T-cell (primary cell): ENCODE measurements at regions not wholly inside any gene's neighbourhood (a gene's known extent, or its start where the extent isn't known, plus 50 kb on each side); places are given as distances from the start of the nearest gene placed in this dataset.
"Not testable (repeated sequence)": the region's sequence is repeated elsewhere in the genome, so short reads cannot be mapped to it uniquely, and the experiment has no call there.

Experiments
- ATAC-seq, 4 experiments: fragments of 200-7000 bp in 3 of 4; fragments of 150-1000 bp in 1 of 4; cut with Tn5 transposase; replicated peaks in 1 of 4; 1 replicate in 3 of 4; 2 replicates in 1 of 4; pipeline ENCODE4 v1.10.0; 2021; ENCODE audit warnings: moderate library complexity in 3 of 4, mild to moderate bottlenecking in 2 of 4, moderate number of reproducible peaks in 1 of 4
- CTCF ChIA-PET, 2 donors: fragments of 300-600 bp; sonication (Branson Sonifier 250); formaldehyde crosslinking; loops; one replicate each; lab custom pipeline; 2022; ENCODE audit warnings: antibody characterized with exemption in 2 of 2; lab: Charles Lee
- POLR2A ChIA-PET, 2 donors: fragments of 300-600 bp; sonication (Branson Sonifier 250); formaldehyde crosslinking; loops; one replicate each; lab custom pipeline; 2022; ENCODE audit warnings: antibody characterized with exemption in 2 of 2; lab: Charles Lee
- DNase-seq, 35 experiments: peaks; one replicate each; pipeline versions ENCODE4 v3.0.0 to v3.0.0-alpha.2; 2013 to 2023
- H3K27ac ChIP-seq: one replicate; pipeline ENCODE4 v1.5.1; 2013; ENCODE audit warnings: low read length
- H3K27me3 ChIP-seq, 2 experiments: replicated peaks in 1 of 2; 1 replicate in 1 of 2; 2 replicates in 1 of 2; pipeline versions ENCODE4 v1.6.1 to v1.7.0; 2013; ENCODE audit warnings: low read length in 1 of 2, mixed read lengths in 1 of 2; ENCODE audit not compliant: control insufficient read depth in 2 of 2, insufficient read depth in 2 of 2; ENCODE audit errors: extremely low read depth in 1 of 2
- H3K36me3 ChIP-seq, 2 donors: 1 replicate in 1 of 2; 2 replicates in 1 of 2; pipeline versions ENCODE4 v1.6.1 to v1.7.0; 2013; ENCODE audit warnings: low read length in 1 of 2; ENCODE audit not compliant: control insufficient read depth in 2 of 2, insufficient read depth in 1 of 2; ENCODE audit errors: extremely low read depth in 1 of 2
- H3K4me1 ChIP-seq, 2 experiments: 1 replicate in 1 of 2; 2 replicates in 1 of 2; pipeline versions ENCODE4 v1.6.1 to v1.7.0; 2013; ENCODE audit warnings: low read length in 2 of 2, mixed read lengths in 1 of 2; ENCODE audit not compliant: insufficient read depth in 2 of 2, control insufficient read depth in 1 of 2; ENCODE audit errors: extremely low read depth in 1 of 2
- H3K4me3 ChIP-seq, 2 donors: 1 replicate in 1 of 2; 2 replicates in 1 of 2; pipeline versions ENCODE4 v1.5.1 to v1.7.0; 2013; ENCODE audit warnings: mild to moderate bottlenecking in 2 of 2, low read length in 1 of 2, moderate library complexity in 1 of 2; ENCODE audit not compliant: control insufficient read depth in 1 of 2; ENCODE audit errors: extremely low read depth in 1 of 2
- H3K9me3 ChIP-seq: 2 replicates; pipeline ENCODE4 v1.7.0; 2013
- H3K27ac Mint-ChIP-seq, 2 donors: one replicate each; pipeline ENCODE4 v1.8.0; 2020 to 2021; ENCODE audit warnings: mild to moderate bottlenecking in 2 of 2, mixed read lengths in 2 of 2
- H3K27me3 Mint-ChIP-seq, 2 donors: one replicate each; pipeline ENCODE4 v1.8.0; 2021 to 2022; ENCODE audit warnings: mixed read lengths in 2 of 2
- H3K36me3 Mint-ChIP-seq: one replicate; pipeline ENCODE4 v1.8.0; 2021; ENCODE audit warnings: mixed read lengths
- H3K4me1 Mint-ChIP-seq, 3 donors: one replicate each; pipeline ENCODE4 v1.8.0; 2020 to 2022; ENCODE audit warnings: mixed read lengths in 3 of 3, mild to moderate bottlenecking in 1 of 3
- H3K4me3 Mint-ChIP-seq, 3 donors: one replicate each; pipeline ENCODE4 v1.8.0; 2020 to 2022; ENCODE audit warnings: mild to moderate bottlenecking in 3 of 3, mixed read lengths in 3 of 3, moderate library complexity in 3 of 3
- H3K9me3 Mint-ChIP-seq, 3 donors: one replicate each; pipeline ENCODE4 v1.8.0; 2020 to 2022; ENCODE audit warnings: mixed read lengths in 3 of 3
- WGBS: methylation state at CpG from one replicate; pipeline ENCODE4 v1.1.5; 2013; ENCODE audit warnings: missing lambda C conversion rate; ENCODE audit not compliant: insufficient coverage; 5-methylcytosine and 5-hydroxymethylcytosine counted together

DNA sequence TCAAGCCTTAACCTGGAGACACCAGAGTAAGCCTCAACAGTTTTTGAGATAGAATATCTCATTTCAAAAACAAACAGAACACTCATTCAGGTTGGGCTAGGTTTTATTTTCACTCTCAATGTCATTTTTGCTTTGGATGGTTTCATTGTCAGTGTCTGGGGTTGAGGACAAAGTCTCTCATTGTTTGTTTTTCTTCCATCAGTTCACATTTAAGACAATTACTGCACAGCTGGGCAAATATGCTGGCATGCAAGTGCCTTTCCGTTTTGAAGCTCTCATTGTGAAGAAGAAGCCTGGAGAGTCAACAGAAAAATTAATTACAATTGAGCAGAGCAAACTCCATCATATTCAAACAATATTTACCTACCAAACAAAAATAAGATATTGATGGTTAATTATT, 1050.0 kb downstream of the TBL1XR1 start:
- no peak overlapping the region for H3K27ac Mint-ChIP-seq
- Histone ChIP-seq H3K9me3 (no peaks in the 10 kb centered on the region), H3K4me1 (no peaks in the 10 kb centered on the region), H3K4me3 (no peak overlapping the region), H3K36me3 (no peaks in the 10 kb centered on the region), H3K27me3 (no peaks in the 10 kb centered on the region), H3K27ac (no peak overlapping the region)
- no peak overlapping the region for H3K4me3 Mint-ChIP-seq
- POLR2A ChIA-PET: no interaction called here
- DNase-seq (no peak), ATAC-seq (no peak)
- H3K27me3 Mint-ChIP-seq: no peaks in the 10 kb centered on the region
- peaks cover 7 to 14% (median 10%) of the 10 kb centered on the region in 3 donors for H3K9me3 Mint-ChIP-seq
- WGBS: no CpG with 5 or more reads among the region's 1 CpG
- CTCF ChIA-PET: no interaction called here
- no peaks in the 10 kb centered on the region for H3K36me3 Mint-ChIP-seq
- H3K4me1 Mint-ChIP-seq: no peaks in the 10 kb centered on the region

DNA sequence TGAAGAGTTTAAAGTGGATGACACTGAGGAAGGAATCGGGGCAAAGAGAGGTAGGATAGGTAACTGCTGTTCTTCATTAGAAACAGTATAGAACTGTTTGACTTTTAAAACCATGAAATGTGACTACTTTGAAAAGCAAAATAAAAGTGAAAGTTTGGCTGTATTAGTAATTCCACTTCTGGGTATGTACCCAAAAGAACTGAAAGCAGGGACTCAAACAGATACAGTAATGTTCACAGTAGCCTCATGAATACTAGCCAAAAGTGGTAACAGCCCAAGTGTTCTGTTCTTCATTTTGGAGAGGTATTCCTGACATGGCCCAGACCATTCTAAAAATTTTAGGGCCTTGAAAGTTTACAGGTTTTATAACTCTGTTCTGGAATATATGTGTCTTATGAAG, 1055.4 kb downstream of the TBL1XR1 start:
- no peak for ATAC-seq
- no peaks in the 10 kb centered on the region for H3K27me3 Mint-ChIP-seq
- CTCF ChIA-PET: no interaction called here

DNA sequence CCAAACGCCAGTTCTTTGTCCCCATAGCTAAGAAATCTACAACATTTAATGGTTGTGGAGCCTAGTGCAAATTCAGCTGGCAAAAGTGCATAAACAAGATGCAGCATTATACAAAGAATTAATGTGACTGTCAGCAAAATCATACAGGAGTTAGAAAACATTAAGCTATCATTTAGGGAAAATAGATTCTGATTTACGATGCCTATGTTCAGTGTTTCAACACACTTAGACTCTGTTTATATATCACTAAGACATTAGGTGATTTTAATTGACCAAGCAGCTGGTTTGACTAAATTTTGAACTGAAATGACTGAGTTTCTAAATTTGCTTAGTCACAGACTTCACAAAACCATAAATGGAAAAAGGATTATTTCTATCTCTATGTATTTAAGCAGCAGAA, 1076.8 kb downstream of the TBL1XR1 start:
- ATAC-seq (no peak), DNase-seq (no peak)
- Mint-ChIP-seq H3K4me3 (no peak overlapping the region), H3K9me3 (peaks cover 6 to 21% (median 14%) of the 10 kb centered on the region in 3 donors), H3K36me3 (no peaks in the 10 kb centered on the region), H3K27me3 (no peaks in the 10 kb centered on the region), H3K4me1 (no peaks in the 10 kb centered on the region), H3K27ac (no peak overlapping the region)
- no peaks in the 10 kb centered on the region for H3K4me1 ChIP-seq
- ChIA-PET POLR2A (no interaction called here), CTCF (no interaction called here)
- H3K4me3 ChIP-seq: no peak overlapping the region
- WGBS: no CpG with 5 or more reads among the region's 2 CpGs
- no peaks in the 10 kb centered on the region for H3K36me3 ChIP-seq
- no peak overlapping the region for H3K27ac ChIP-seq
- no peaks in the 10 kb centered on the region for H3K27me3 ChIP-seq
- no peaks in the 10 kb centered on the region for H3K9me3 ChIP-seq

More for the DNA sequence above, 1055.4 kb downstream of the TBL1XR1 start:
- Mint-ChIP-seq H3K9me3 (peaks cover 10 to 19% (median 13%) of the 10 kb centered on the region in 3 donors), H3K4me1 (no peaks in the 10 kb centered on the region), H3K4me3 (no peak overlapping the region), H3K27ac (no peak overlapping the region), H3K36me3 (no peaks in the 10 kb centered on the region)
- H3K27me3 ChIP-seq: no peaks in the 10 kb centered on the region
- peaks cover 2% of the 10 kb centered on the region for H3K9me3 ChIP-seq
- no peak overlapping the region for H3K4me3 ChIP-seq
- no peaks in the 10 kb centered on the region for H3K36me3 ChIP-seq
- DNase-seq: no peak
- POLR2A ChIA-PET: interaction anchor here in 1 of 2 donors (0.6 kb wide), 1 partner anchor 47 kb away, joined by 3 read pairs; no protein-coding TSS in a partner anchor
- WGBS: 80% methylated on average over 1 of the region's 1 CpG
- no peak overlapping the region for H3K27ac ChIP-seq
- no peaks in the 10 kb centered on the region for H3K4me1 ChIP-seq

DNA sequence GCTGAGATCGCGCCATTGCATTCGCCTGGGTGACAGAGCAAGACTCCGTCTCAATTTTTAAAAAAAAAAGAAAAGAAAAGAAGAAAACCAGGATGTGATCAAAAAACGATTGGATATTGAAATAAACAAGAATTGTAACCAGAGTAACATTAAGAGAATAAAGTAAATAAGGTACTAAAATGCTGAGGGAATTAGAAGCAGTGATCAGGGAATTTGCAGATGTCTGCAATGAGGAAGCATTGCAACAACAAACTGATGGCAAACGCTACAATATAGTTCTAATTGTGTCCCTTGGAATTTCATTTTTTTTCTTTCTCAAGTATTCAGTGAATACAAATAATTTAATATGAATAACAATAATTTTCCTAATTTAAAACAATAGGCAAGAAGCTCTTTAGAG, 1077.5 kb downstream of the TBL1XR1 start:
- CTCF ChIA-PET: no interaction called here
- Mint-ChIP-seq H3K27me3 (no peaks in the 10 kb centered on the region), H3K4me1 (no peaks in the 10 kb centered on the region), H3K27ac (no peak overlapping the region), H3K4me3 (no peak overlapping the region), H3K36me3 (no peaks in the 10 kb centered on the region), H3K9me3 (peaks cover 6 to 21% (median 15%) of the 10 kb centered on the region in 3 donors)
- H3K36me3 ChIP-seq: no peaks in the 10 kb centered on the region
- WGBS: no CpG with 5 or more reads among the region's 6 CpGs
- no peak overlapping the region for H3K4me3 ChIP-seq
- no peak overlapping the region for H3K27ac ChIP-seq
- no peak for ATAC-seq
- H3K4me1 ChIP-seq: no peaks in the 10 kb centered on the region
- H3K9me3 ChIP-seq: peaks cover 2% of the 10 kb centered on the region
- DNase-seq: no peak
- POLR2A ChIA-PET: no interaction called here
- no peaks in the 10 kb centered on the region for H3K27me3 ChIP-seq

DNA sequence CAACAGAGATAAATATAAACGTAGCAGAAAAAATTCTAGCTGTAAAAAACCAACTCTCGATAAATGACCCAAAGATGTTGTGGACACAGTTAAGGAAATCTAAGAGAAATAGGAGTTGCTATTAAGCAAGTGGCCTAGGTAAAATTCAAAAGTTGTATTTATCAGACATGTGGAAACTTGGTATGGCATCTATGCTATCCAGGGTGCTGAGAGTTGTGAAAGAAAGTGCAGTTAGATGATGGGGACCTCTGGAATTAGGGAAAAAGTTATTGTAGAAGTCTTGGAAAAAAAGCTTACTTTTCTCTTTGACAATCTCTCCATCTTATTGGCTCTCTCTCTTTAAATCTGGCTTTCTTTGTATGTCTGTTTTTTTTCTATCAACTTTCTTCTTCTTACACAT, 1090.9 kb downstream of the TBL1XR1 start:
- ChIA-PET CTCF (no interaction called here), POLR2A (no interaction called here)
- Histone ChIP-seq H3K4me1 (no peaks in the 10 kb centered on the region), H3K4me3 (no peak overlapping the region), H3K27me3 (no peaks in the 10 kb centered on the region), H3K36me3 (no peaks in the 10 kb centered on the region), H3K27ac (no peak overlapping the region), H3K9me3 (no peaks in the 10 kb centered on the region)
- WGBS: no CpG with 5 or more reads among the region's 2 CpGs
- Mint-ChIP-seq H3K27me3 (no peaks in the 10 kb centered on the region), H3K36me3 (no peaks in the 10 kb centered on the region), H3K27ac (no peak overlapping the region), H3K4me1 (no peaks in the 10 kb centered on the region), H3K4me3 (no peak overlapping the region), H3K9me3 (peaks cover 5 to 13% (median 6%) of the 10 kb centered on the region in 3 donors)
- ATAC-seq (no peak), DNase-seq (no peak)

DNA sequence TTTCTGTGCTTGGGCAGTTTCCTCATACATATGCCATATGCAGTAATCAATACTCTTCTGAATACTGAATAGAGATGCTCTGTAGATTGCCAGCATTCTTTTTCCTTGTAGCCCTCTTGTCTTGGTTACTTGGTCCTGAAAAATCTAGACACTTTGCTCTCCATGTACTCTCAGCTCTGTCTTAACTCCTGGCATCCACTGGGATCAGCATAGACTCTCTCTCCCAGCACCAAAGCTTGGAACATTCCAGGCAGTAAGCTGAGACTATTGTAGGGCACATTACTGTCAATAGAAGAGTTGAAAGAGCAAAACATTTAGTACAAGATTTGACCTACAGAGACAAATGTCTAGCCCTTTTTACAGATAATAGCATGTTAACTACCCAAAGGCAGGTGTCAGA, 1100.3 kb downstream of the TBL1XR1 start:
- H3K9me3 Mint-ChIP-seq: peaks cover 10 to 31% (median 14%) of the 10 kb centered on the region in 3 donors
- CTCF ChIA-PET: no interaction called here
- no peak overlapping the region for H3K27ac Mint-ChIP-seq
- Histone ChIP-seq H3K4me3 (no peak overlapping the region), H3K9me3 (no peaks in the 10 kb centered on the region), H3K36me3 (no peaks in the 10 kb centered on the region), H3K4me1 (no peaks in the 10 kb centered on the region), H3K27me3 (no peaks in the 10 kb centered on the region), H3K27ac (no peak overlapping the region)
- ATAC-seq: no peak
- H3K4me3 Mint-ChIP-seq: no peak overlapping the region
- DNase-seq: no peak
- H3K36me3 Mint-ChIP-seq: no peaks in the 10 kb centered on the region
- POLR2A ChIA-PET: no interaction called here
- H3K27me3 Mint-ChIP-seq: no peaks in the 10 kb centered on the region
- H3K4me1 Mint-ChIP-seq: no peaks in the 10 kb centered on the region

DNA sequence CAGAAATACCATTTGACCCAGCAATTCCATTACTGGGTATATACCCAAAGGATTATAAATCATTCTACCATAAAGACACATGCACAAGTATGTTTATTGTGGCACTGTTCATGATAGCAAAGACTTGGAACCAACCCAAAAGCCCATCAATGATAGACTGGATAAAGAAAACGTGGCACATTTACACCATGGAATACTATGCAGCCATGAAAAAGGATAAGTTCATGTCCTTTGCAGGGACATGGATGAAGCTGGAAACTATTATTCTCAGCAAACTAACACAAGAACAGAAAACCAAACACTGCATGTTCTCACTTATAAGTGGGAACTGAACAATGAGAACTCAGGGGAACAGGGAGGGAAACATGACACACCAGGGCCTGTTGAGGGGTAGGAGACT, 1103.4 kb downstream of the TBL1XR1 start:
- POLR2A ChIA-PET, H3K4me1 ChIP-seq, H3K36me3 Mint-ChIP-seq, CTCF ChIA-PET, H3K4me1 Mint-ChIP-seq, H3K9me3 ChIP-seq, H3K4me3 Mint-ChIP-seq, H3K27ac ChIP-seq, ATAC-seq, H3K36me3 ChIP-seq, DNase-seq, H3K27me3 Mint-ChIP-seq, H3K4me3 ChIP-seq, H3K27ac Mint-ChIP-seq, H3K27me3 ChIP-seq: not testable (repeated sequence)
- WGBS: no CpG with 5 or more reads among the region's 1 CpG
- peaks cover 3 to 27% (median 12%) of the 10 kb centered on the region in 3 donors for H3K9me3 Mint-ChIP-seq
